Mammary epithelial cell (primary cell): ENCODE measurements at regions not wholly inside any gene's neighbourhood (a gene's known extent, or its start where the extent isn't known, plus 50 kb on each side); places are given as distances from the start of the nearest gene placed in this dataset.

ENCODE experiments used
- EZH2 ChIP-seq: IDR thresholded peaks from 2 replicates; pipeline ENCODE4 v1.6.1; 2012; ENCODE audit warnings: low read length, inconsistent platforms, borderline replicate concordance
- TF ChIP-seq, protein P1 (sequence below), 2 donors: IDR thresholded peaks in 1 of 2; conservative IDR thresholded peaks in 1 of 2; 2 replicates each; pipeline ENCODE4 v1.5.1; 2011 to 2012; ENCODE audit warnings: inconsistent platforms in 2 of 2, low read length in 2 of 2, mild to moderate bottlenecking in 2 of 2, control low read depth in 1 of 2, low read depth in 1 of 2; ENCODE audit not compliant: insufficient read depth in 1 of 2; ENCODE audit errors: extremely low read depth in 1 of 2

DNA sequence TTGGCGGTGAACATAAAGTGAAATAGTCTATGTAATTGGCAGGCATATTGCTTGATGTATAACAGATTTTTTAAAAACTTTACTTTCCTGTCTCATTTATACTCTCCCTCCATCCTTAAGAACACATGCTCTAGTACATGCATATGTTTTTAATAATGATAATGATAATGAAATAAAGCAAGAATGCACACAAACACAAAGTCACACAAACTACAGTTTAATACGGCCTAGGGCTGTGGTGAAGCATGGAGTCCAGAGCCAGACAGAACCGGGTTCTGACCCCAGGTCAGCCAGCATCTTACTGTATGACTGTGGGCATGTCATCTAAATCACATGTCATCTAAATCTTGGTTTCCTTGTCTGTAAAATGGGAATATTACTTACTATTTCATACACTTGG lies 324.9 kb upstream of the NFIA start:
- TF ChIP-seq, protein P1, sequence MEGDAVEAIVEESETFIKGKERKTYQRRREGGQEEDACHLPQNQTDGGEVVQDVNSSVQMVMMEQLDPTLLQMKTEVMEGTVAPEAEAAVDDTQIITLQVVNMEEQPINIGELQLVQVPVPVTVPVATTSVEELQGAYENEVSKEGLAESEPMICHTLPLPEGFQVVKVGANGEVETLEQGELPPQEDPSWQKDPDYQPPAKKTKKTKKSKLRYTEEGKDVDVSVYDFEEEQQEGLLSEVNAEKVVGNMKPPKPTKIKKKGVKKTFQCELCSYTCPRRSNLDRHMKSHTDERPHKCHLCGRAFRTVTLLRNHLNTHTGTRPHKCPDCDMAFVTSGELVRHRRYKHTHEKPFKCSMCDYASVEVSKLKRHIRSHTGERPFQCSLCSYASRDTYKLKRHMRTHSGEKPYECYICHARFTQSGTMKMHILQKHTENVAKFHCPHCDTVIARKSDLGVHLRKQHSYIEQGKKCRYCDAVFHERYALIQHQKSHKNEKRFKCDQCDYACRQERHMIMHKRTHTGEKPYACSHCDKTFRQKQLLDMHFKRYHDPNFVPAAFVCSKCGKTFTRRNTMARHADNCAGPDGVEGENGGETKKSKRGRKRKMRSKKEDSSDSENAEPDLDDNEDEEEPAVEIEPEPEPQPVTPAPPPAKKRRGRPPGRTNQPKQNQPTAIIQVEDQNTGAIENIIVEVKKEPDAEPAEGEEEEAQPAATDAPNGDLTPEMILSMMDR (conservative IDR thresholded peaks at IDR 0.05 in 1 of 2, IDR thresholded peaks at IDR 0.05 in 1 of 2; ENCODE audit: extremely low read depth in 1 of 2, insufficient read depth in 1 of 2, low read depth in 1 of 2, low read length in 2 of 2), result no peak
- TF ChIP-seq EZH2, result no peak
